ENCODE measurements at regions not wholly inside any gene's neighbourhood (a gene's known extent, or its start where the extent isn't known, plus 50 kb on each side); places are given as distances from the start of the nearest gene placed in this dataset.

- H3K9me3 Mint-ChIP-seq (ENCODE audit: low read depth), result no peaks in the 10 kb centered on the region
- intact Hi-C loops (cut with DNase I, micrococcal nuclease), result no loop called here
- H3K27me3 Mint-ChIP-seq, result peaks cover 16% of the 10 kb centered on the region
- H3K4me3 Mint-ChIP-seq, result no peak overlapping the region
- no peak for DNase-seq
- ATAC-seq, result no peak
- no peak overlapping the region for H3K27ac Mint-ChIP-seq
- H3K36me3 Mint-ChIP-seq (ENCODE audit: low read depth), result no peaks in the 10 kb centered on the region
- CTCF ChIA-PET, result no interaction called here
- H3K4me1 Mint-ChIP-seq, result no peaks in the 10 kb centered on the region
- POLR2A ChIA-PET, result no interaction called here
Measured at GRCh38 chr1:47569261-47569660, 131.4 kb downstream of the FOXD2 start.

DNA sequence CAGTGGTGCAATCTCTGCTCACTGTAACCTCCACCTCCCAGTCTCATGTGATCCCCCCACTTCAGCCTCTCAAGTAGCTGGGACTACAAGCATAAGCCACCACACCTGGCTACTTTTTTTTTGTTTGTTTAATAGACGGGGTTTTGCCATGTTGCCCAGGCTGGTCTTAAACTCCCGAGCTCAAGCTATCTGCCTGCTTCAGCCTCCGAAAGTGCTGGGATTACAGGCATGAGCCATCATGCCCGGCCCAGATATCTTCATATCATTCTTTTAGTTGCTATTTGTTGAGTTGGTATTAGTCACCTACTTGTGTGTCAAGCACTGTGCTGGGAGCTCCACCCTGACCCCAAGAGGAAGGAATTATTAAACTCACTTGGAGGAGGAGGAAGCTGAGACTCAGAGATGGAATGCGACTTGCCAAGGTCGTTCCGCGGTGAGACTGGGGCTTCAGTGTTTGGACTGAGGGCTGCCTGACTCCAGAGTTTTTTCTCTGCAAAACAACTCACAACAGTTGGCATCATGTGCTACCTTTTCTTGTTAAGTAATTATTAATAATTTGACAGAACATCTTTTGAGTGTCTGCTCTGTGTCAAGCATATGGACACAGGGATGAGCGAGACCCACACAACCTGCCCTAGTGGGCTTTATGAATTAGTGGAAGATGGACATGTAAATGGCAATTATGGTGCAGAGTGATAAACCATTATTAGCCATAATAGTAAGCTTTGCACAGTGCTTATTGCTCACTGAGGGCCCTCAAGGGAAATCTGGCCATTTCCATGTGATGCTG, 132.0 kb downstream of the FOXD2 start:
- DNase-seq (no peak), ATAC-seq (no peak)
- ChIA-PET CTCF (no interaction called here), POLR2A (interaction anchor here (0.7 kb wide), 1 partner anchor 37 kb away, joined by 3 read pairs; no protein-coding TSS in a partner anchor)
- intact Hi-C loops (cut with DNase I, micrococcal nuclease), result no loop called here
- Mint-ChIP-seq H3K27me3 (peaks cover 15% of the 10 kb centered on the region), H3K27ac (no peak overlapping the region), H3K4me3 (no peak overlapping the region), H3K36me3 (ENCODE audit: low read depth) (no peaks in the 10 kb centered on the region), H3K9me3 (ENCODE audit: low read depth) (no peaks in the 10 kb centered on the region), H3K4me1 (no peaks in the 10 kb centered on the region)

GRCh38 chr1:47571161-47571560, 133.3 kb downstream of the FOXD2 start:
- H3K9me3 Mint-ChIP-seq (ENCODE audit: low read depth), result no peaks in the 10 kb centered on the region
- DNase-seq, result no peak
- H3K36me3 Mint-ChIP-seq (ENCODE audit: low read depth), result no peaks in the 10 kb centered on the region
- ATAC-seq, result no peak
- no peak overlapping the region for H3K4me3 Mint-ChIP-seq
- no peak overlapping the region for H3K27ac Mint-ChIP-seq
- no peaks in the 10 kb centered on the region for H3K4me1 Mint-ChIP-seq
- intact Hi-C loops (cut with DNase I, micrococcal nuclease), result no loop called here
- H3K27me3 Mint-ChIP-seq, result peaks cover 15% of the 10 kb centered on the region
- POLR2A ChIA-PET, result no interaction called here
- CTCF ChIA-PET, result no interaction called here

DNA sequence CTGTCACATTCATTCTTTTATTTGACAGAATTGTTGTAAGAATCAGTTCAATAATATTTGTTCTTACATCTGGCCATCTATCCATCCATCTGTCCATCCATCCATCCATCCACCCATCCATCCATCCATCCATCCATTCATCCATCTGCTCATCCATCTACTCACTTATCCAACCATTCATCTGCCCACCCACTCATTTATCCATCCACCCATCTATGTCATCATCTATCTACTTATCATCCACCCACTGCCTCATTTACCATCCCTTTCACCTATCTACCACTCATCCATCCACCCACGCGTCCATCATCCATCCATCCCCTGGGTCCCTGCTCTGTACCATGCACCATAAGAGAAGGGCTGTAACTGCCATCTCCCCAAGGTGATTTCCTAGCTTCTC, 134.1 kb downstream of the FOXD2 start:
- ChIA-PET POLR2A (no interaction called here), CTCF (no interaction called here)
- ATAC-seq, result no peak
- DNase-seq, result no peak
- H3K36me3 Mint-ChIP-seq (ENCODE audit: low read depth), result no peaks in the 10 kb centered on the region
- no peaks in the 10 kb centered on the region for H3K4me1 Mint-ChIP-seq
- H3K4me3 Mint-ChIP-seq, result no peak overlapping the region
- intact Hi-C loops (cut with DNase I, micrococcal nuclease), result no loop called here
- H3K9me3 Mint-ChIP-seq (ENCODE audit: low read depth), result no peaks in the 10 kb centered on the region
- H3K27ac Mint-ChIP-seq, result no peak overlapping the region
- peaks cover 16% of the 10 kb centered on the region for H3K27me3 Mint-ChIP-seq

- ATAC-seq (no peak), DNase-seq (no peak)
- POLR2A ChIA-PET, result no interaction called here
- Mint-ChIP-seq H3K4me1 (no peaks in the 10 kb centered on the region), H3K4me3 (no peak overlapping the region), H3K9me3 (ENCODE audit: low read depth) (no peaks in the 10 kb centered on the region), H3K27ac (no peak overlapping the region), H3K36me3 (ENCODE audit: low read depth) (no peaks in the 10 kb centered on the region), H3K27me3 (peaks cover 21% of the 10 kb centered on the region)
- CTCF ChIA-PET, result no interaction called here
- intact Hi-C loops (cut with DNase I, micrococcal nuclease), result no loop called here
Measured at GRCh38 chr1:47572731-47573430, 135.0 kb downstream of the FOXD2 start.

GRCh38 chr1:47574451-47575165, 136.8 kb downstream of the FOXD2 start:
- intact Hi-C loops (cut with DNase I, micrococcal nuclease), result no loop called here
- no peaks in the 10 kb centered on the region for H3K9me3 Mint-ChIP-seq (ENCODE audit: low read depth)
- H3K4me3 Mint-ChIP-seq, result no peak overlapping the region
- DNase-seq (no peak), ATAC-seq (no peak)
- H3K27me3 Mint-ChIP-seq, result peaks cover 17% of the 10 kb centered on the region
- CTCF ChIA-PET, result no interaction called here
- H3K27ac Mint-ChIP-seq, result no peak overlapping the region
- POLR2A ChIA-PET, result no interaction called here
- H3K4me1 Mint-ChIP-seq, result no peaks in the 10 kb centered on the region
- H3K36me3 Mint-ChIP-seq (ENCODE audit: low read depth), result no peaks in the 10 kb centered on the region

- ATAC-seq (no peak), DNase-seq (no peak)
- peaks cover 14% of the 10 kb centered on the region for H3K27me3 Mint-ChIP-seq
- no peak overlapping the region for H3K4me3 Mint-ChIP-seq
- POLR2A ChIA-PET, result no interaction called here
- no peaks in the 10 kb centered on the region for H3K36me3 Mint-ChIP-seq (ENCODE audit: low read depth)
- H3K9me3 Mint-ChIP-seq (ENCODE audit: low read depth), result no peaks in the 10 kb centered on the region
- no peaks in the 10 kb centered on the region for H3K4me1 Mint-ChIP-seq
- intact Hi-C loops (cut with DNase I, micrococcal nuclease), result no loop called here
- CTCF ChIA-PET, result interaction anchor here (0.6 to 1.3 kb wide), 2 partner anchors 21 to 128 kb away, joined by 3 read pairs; no protein-coding TSS in a partner anchor
- H3K27ac Mint-ChIP-seq, result no peak overlapping the region
Measured at GRCh38 chr1:47575855-47576757, 138.3 kb downstream of the FOXD2 start.

DNA sequence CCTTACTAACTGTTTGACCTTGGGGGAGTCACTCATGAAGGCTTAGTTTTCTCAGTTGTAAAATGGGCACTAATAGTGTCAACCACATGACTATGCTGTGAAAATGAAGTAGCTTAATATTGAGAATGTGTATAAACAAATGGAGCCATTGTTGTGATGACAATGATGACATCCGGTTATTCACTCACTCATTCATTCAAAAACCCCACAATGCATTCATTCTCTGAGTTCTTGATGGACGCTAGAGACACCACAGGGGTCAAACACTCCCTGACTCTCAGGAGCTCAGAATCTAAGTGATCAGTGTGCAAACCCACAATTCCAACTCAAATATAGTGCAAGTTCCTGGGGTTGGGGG, 138.9 kb downstream of the FOXD2 start:
- Mint-ChIP-seq H3K9me3 (ENCODE audit: low read depth) (no peaks in the 10 kb centered on the region), H3K4me3 (no peak overlapping the region), H3K36me3 (ENCODE audit: low read depth) (no peaks in the 10 kb centered on the region), H3K27me3 (peaks cover 14% of the 10 kb centered on the region), H3K4me1 (no peaks in the 10 kb centered on the region), H3K27ac (no peak overlapping the region)
- CTCF ChIA-PET, result interaction anchor here (0.6 to 1.3 kb wide), 2 partner anchors 22 to 127 kb away, joined by 3 read pairs; no protein-coding TSS in a partner anchor
- POLR2A ChIA-PET, result no interaction called here
- no peak for ATAC-seq
- no peak for DNase-seq
- intact Hi-C loops (cut with DNase I, micrococcal nuclease), result no loop called here

GRCh38 chr1:47577303-47578025, 139.6 kb downstream of the FOXD2 start:
- peaks cover 11% of the 10 kb centered on the region for H3K27me3 Mint-ChIP-seq
- H3K4me3 Mint-ChIP-seq, result no peak overlapping the region
- ChIA-PET POLR2A (no interaction called here), CTCF (no interaction called here)
- H3K4me1 Mint-ChIP-seq, result no peaks in the 10 kb centered on the region
- H3K27ac Mint-ChIP-seq, result no peak overlapping the region
- DNase-seq (no peak), ATAC-seq (no peak)
- intact Hi-C loops (cut with DNase I, micrococcal nuclease), result no loop called here
- no peaks in the 10 kb centered on the region for H3K36me3 Mint-ChIP-seq (ENCODE audit: low read depth)
- no peaks in the 10 kb centered on the region for H3K9me3 Mint-ChIP-seq (ENCODE audit: low read depth)

DNA sequence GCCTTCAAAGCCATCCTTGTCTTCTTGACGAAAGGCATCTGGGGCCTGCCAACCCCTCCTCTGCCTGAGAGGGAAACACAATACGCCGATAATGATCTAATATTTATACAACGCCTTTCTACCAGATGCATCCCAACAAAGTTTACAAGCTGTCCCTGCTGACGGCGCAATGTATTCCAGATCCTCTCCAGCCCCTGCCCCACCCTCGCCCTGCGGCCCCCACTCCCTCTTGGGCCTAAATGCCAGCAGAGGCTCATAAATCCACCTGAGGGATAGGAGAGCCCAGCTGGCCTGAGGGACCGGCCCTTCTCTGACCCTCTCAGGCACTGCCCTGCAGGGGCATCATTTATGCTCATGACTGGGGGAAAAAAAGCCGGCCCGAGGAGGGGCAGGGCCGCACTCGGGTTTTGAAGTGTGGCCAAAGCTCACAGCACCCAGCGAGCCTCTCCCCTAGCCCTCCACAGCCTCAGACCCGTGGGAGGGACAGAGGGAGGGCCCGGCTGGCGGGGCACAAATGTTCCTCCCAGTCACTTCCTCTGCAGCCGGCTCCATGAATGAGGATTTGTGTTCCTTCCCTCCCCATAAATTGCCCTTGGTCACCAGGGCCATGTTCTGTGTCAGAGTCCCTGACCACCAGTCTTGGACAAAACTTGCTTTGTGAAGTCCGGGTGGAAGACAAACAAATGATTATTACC, 140.3 kb downstream of the FOXD2 start:
- Mint-ChIP-seq H3K9me3 (ENCODE audit: low read depth) (no peaks in the 10 kb centered on the region), H3K27me3 (peaks cover 11% of the 10 kb centered on the region), H3K27ac (no peak overlapping the region), H3K36me3 (ENCODE audit: low read depth) (no peaks in the 10 kb centered on the region), H3K4me1 (no peaks in the 10 kb centered on the region), H3K4me3 (no peak overlapping the region)
- intact Hi-C loops (cut with DNase I, micrococcal nuclease), result no loop called here
- ChIA-PET CTCF (interaction anchor here (0.7 kb wide), 1 partner anchor 129 kb away, joined by 3 read pairs; no protein-coding TSS in a partner anchor), POLR2A (no interaction called here)
- DNase-seq, result no peak
- ATAC-seq, result no peak

Data from activated CD4-positive, alpha-beta T cell treated with anti-CD3 and anti-CD28 coated beads for 36 hours (primary cell).